HCT116 (cell line): ENCODE measurements at regions not wholly inside any gene's neighbourhood (a gene's known extent, or its start where the extent isn't known, plus 50 kb on each side); places are given as distances from the start of the nearest gene placed in this dataset.

Source experiments
- ATAC-seq: fragments of 200-7000 bp; cut with Tn5 transposase; 2 replicates; pipeline ENCODE4 v1.9.1; 2020; ENCODE audit warnings: mild to moderate bottlenecking, moderate library complexity
- BruUV-seq: library from RNA; stranded (reverse); fragments of 400-500 nt; replicated peaks from 2 replicates; lab custom pipeline; 2021; lab: Mats Ljungman, UMichigan
- CTCF ChIA-PET: fragments of 300-600 bp; sonication (Branson Sonifier 250); formaldehyde crosslinking; loops from one replicate; lab custom pipeline; 2021; ENCODE audit warnings: antibody characterized with exemption; lab: Charles Lee
- POLR2A ChIA-PET: fragments of 300-600, 350-600 bp; sonication (Branson Sonifier 250); formaldehyde crosslinking; loops from one replicate; lab custom pipeline; 2021; ENCODE audit warnings: antibody characterized with exemption; lab: Charles Lee
- RAD21 ChIA-PET, 2 experiments: fragments of 300-600 bp; sonication (Branson Sonifier 250); formaldehyde crosslinking; loops; one replicate each; lab custom pipeline; 2023; ENCODE audit warnings: low total read pairs in 2 of 2; ENCODE audit not compliant: uncharacterized antibody in 2 of 2, unreplicated experiment in 2 of 2, low non-redundant PET in 1 of 2; lab: Charles Lee
- DNase-seq: peaks from one replicate; pipeline ENCODE4 v3.0.0-alpha.2; 2010; ENCODE audit warnings: low read depth, low spot score
- H2AFZ ChIP-seq: fragments of 200-600 bp; shearing (Covaris generic), sonication (generic); 2 replicates; pipeline ENCODE4 v1.6.1; 2017; ENCODE audit warnings: low read depth, mixed run types, mixed read lengths, antibody characterized with exemption, low read length; ENCODE audit not compliant: poor library complexity, severe bottlenecking
- H3K27ac ChIP-seq: 2 replicates; pipeline ENCODE4 v1.5.1; 2012; ENCODE audit warnings: low read depth, low read length
- H3K27me3 ChIP-seq: fragments of 200-600 bp; sonication (generic); 2 replicates; pipeline ENCODE4 v1.6.1; 2016; ENCODE audit warnings: mixed run types, low read length, mixed read lengths; ENCODE audit not compliant: insufficient read depth
- H3K36me3 ChIP-seq, 2 experiments: fragments of 200-500 bp in 1 of 2; fragments of 200-600 bp in 1 of 2; sonication (Bioruptor generic) in 1 of 2; sonication (generic) in 1 of 2; 2 replicates each; pipeline versions ENCODE4 v1.5.1 to v1.6.1; 2014 to 2016; ENCODE audit warnings: low read length in 2 of 2, inconsistent platforms in 1 of 2, mixed read lengths in 1 of 2, mixed run types in 1 of 2; ENCODE audit not compliant: insufficient read depth in 2 of 2, control insufficient read depth in 1 of 2
- H3K4me1 ChIP-seq, 2 experiments: fragments of 200-600 bp in 1 of 2; sonication (generic) in 1 of 2; 2 replicates each; pipeline versions ENCODE4 v1.5.1 to v1.6.1; 2012 to 2017; ENCODE audit warnings: low read length in 2 of 2, inconsistent platforms in 1 of 2, mild to moderate bottlenecking in 1 of 2, mixed read lengths in 1 of 2, mixed run types in 1 of 2, moderate library complexity in 1 of 2; ENCODE audit not compliant: insufficient read depth in 2 of 2, control insufficient read depth in 1 of 2
- H3K4me2 ChIP-seq: fragments of 200-600 bp; sonication (generic); 2 replicates; pipeline ENCODE4 v1.6.1; 2017; ENCODE audit warnings: mixed run types, low read length, mixed read lengths
- H3K4me3 ChIP-seq, 2 experiments: fragments of 200-600 bp in 1 of 2; sonication (generic) in 1 of 2; replicated peaks in 1 of 2; 2 replicates each; pipeline ENCODE4 v1.5.1; 2011 to 2016; ENCODE audit warnings: low read length in 2 of 2, control low read depth in 1 of 2, low read depth in 1 of 2, mild to moderate bottlenecking in 1 of 2, mixed read lengths in 1 of 2, mixed run types in 1 of 2
- H3K79me2 ChIP-seq: fragments of 200-600 bp; sonication (generic); 2 replicates; pipeline ENCODE4 v1.6.1; 2017; ENCODE audit warnings: mild to moderate bottlenecking, mixed run types, low read length, moderate library complexity, mixed read lengths; ENCODE audit not compliant: insufficient read depth
- H3K9ac ChIP-seq: fragments of 200-600 bp; sonication (generic); 2 replicates; pipeline ENCODE4 v1.6.1; 2016; ENCODE audit warnings: low read length, mixed read lengths
- H3K9me2 ChIP-seq: fragments of 200-600 bp; sonication (generic), shearing (Covaris generic); 2 replicates; pipeline ENCODE4 v1.6.1; 2017; ENCODE audit warnings: mixed run types, mild to moderate bottlenecking, moderate library complexity; ENCODE audit not compliant: insufficient read depth
- H3K9me3 ChIP-seq, 2 experiments: fragments of 200-500 bp in 1 of 2; fragments of 200-600 bp in 1 of 2; sonication (Bioruptor generic) in 1 of 2; sonication (generic) in 1 of 2; 2 replicates each; pipeline ENCODE4 v1.6.1; 2014 to 2017; ENCODE audit warnings: low read length in 2 of 2, mixed read lengths in 2 of 2, inconsistent platforms in 1 of 2, low read depth in 1 of 2, mild to moderate bottlenecking in 1 of 2, mixed run types in 1 of 2, moderate library complexity in 1 of 2; ENCODE audit not compliant: control insufficient read depth in 1 of 2, insufficient read depth in 1 of 2
- H4K20me1 ChIP-seq: fragments of 200-600 bp; sonication (generic), shearing (Covaris generic); 2 replicates; pipeline ENCODE4 v1.6.1; 2017; ENCODE audit warnings: mixed run types, mild to moderate bottlenecking, moderate library complexity; ENCODE audit not compliant: insufficient read depth
- CBX3 ChIP-seq: IDR thresholded peaks from 2 replicates; pipeline ENCODE4 v1.6.1; 2012; ENCODE audit warnings: low read depth
- CEBPB ChIP-seq: IDR thresholded peaks from 2 replicates; pipeline ENCODE4 v1.6.1; 2012; ENCODE audit warnings: low read depth
- EGR1 ChIP-seq: IDR thresholded peaks from 2 replicates; pipeline ENCODE4 v1.6.1; 2012; ENCODE audit warnings: low read depth
- EZH2phosphoT487 ChIP-seq: fragments of 200-600 bp; IDR thresholded peaks from 2 replicates; pipeline ENCODE4 v1.6.1; 2018; ENCODE audit warnings: antibody characterized with exemption, borderline replicate concordance
- JUND ChIP-seq: IDR thresholded peaks from 2 replicates; pipeline ENCODE4 v1.6.1; 2012
- POLR2A ChIP-seq: IDR thresholded peaks from 2 replicates; pipeline ENCODE4 v1.7.0; 2011; ENCODE audit warnings: borderline replicate concordance; ENCODE audit not compliant: insufficient read depth, insufficient read length; ENCODE audit errors: extremely low read depth
- POLR2AphosphoS5 ChIP-seq: IDR thresholded peaks from 2 replicates; pipeline ENCODE4 v1.6.1; 2011; ENCODE audit warnings: mild to moderate bottlenecking, low read depth, low read length, moderate library complexity
- RAD21 ChIP-seq: IDR thresholded peaks from 2 replicates; pipeline ENCODE4 v1.6.1; 2012; ENCODE audit warnings: low read depth, mild to moderate bottlenecking
- SIN3A ChIP-seq: IDR thresholded peaks from 2 replicates; pipeline ENCODE4 v1.6.1; 2012; ENCODE audit warnings: low read depth
- SRF ChIP-seq: IDR thresholded peaks from 2 replicates; pipeline ENCODE4 v1.6.1; 2012; ENCODE audit warnings: low read depth
- YY1 ChIP-seq: IDR thresholded peaks from 2 replicates; pipeline ENCODE4 v1.6.1; 2011; ENCODE audit warnings: low read length, low read depth, moderate library complexity, mild to moderate bottlenecking; ENCODE audit not compliant: insufficient replicate concordance; ENCODE audit errors: extremely low read depth
- ZFX ChIP-seq: fragments of 450-650 bp; IDR thresholded peaks from 2 replicates; pipeline ENCODE4 v1.6.1; 2017
- ZNF274 ChIP-seq: fragments of 200-500 bp; sonication (Bioruptor generic); IDR thresholded peaks from 2 replicates; pipeline ENCODE4 v1.6.1; 2014; ENCODE audit warnings: mild to moderate bottlenecking, low read depth, low read length, inconsistent platforms
- intact Hi-C: fragments of 100-400 bp; cut with micrococcal nuclease; formaldehyde crosslinking; loops from 2 replicates; pipeline ENCODE4 v1.10.0; 2022
- TF ChIP-seq, protein P1 (sequence below): IDR thresholded peaks from 2 replicates; pipeline ENCODE4 v1.6.1; 2012; ENCODE audit warnings: low read depth
- TF ChIP-seq, protein P2 (sequence below): IDR thresholded peaks from 2 replicates; pipeline ENCODE4 v1.6.1; 2012
- TF ChIP-seq, protein P3 (sequence below): IDR thresholded peaks from 2 replicates; pipeline ENCODE4 v1.6.1; 2011; ENCODE audit warnings: mild to moderate bottlenecking, low read length, moderate library complexity; ENCODE audit not compliant: insufficient replicate concordance; ENCODE audit errors: extremely low read depth
- TF ChIP-seq, protein P4 (sequence below): IDR thresholded peaks from 2 replicates; pipeline ENCODE4 v1.6.1; 2012

DNA sequence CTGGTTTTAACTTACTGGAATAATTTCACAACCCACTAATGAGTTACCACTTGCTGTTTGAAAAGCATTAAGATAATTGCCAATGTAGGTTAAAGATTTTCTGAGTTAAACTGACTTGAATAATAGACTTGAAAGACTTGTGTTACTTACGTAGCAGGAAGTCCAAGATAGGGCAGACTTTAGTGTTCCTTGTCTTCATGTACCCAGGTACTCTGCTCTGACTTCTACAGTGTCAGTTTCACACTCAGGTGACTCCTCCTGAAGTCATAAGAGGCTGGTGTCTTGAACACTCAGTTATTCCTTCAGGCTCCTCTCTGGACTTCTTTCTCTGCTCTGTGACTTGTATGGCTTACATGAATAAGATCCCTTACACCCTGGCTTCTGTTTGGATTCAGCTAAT, 76.3 kb upstream of the SGK1 start:
- Histone ChIP-seq H3K9me2 (no peaks in the 10 kb centered on the region), H4K20me1 (no peaks in the 10 kb centered on the region), H3K4me1 (no peaks in the 10 kb centered on the region; a peak in 1 of 4 replicates), H2AFZ (no peak overlapping the region), H3K9me3 (no peaks in the 10 kb centered on the region), H3K27ac (no peak overlapping the region), H3K79me2 (no peaks in the 10 kb centered on the region), H3K27me3 (no peaks in the 10 kb centered on the region), H3K9ac (no peak overlapping the region), H3K36me3 (no peaks in the 10 kb centered on the region), H3K4me3 (no peak overlapping the region), H3K4me2 (no peak overlapping the region)
- ChIA-PET POLR2A (no interaction called here), RAD21 (no interaction called here), CTCF (no interaction called here)
- no TSS peak for BruUV-seq
- intact Hi-C loops, result no loop called here
- no peak for DNase-seq
- ATAC-seq, result no peak
- TF ChIP-seq POLR2AphosphoS5 (no peak), EZH2phosphoT487 (no peak), POLR2A (no peak), CBX3 (no peak), ZFX (no peak), JUND (no peak)

DNA sequence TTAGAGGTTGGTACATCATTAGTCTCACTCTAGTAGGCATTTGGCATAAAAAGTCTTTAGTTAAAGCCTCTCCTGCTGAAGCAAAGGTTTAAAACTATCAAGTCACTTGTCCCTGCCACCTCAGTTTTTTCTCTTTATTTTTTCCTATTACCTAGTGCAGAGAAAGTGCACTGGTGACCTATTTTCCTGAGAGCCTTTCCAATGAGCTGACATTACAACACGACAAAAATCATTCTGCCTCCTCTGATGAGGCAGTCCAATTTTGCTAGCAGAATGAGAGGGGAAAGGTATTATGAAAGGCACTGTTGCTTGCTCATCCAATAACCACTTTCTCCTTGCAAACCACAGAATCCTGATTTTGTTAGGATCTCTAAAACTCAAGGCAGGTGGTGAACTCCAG, 73.3 kb upstream of the SGK1 start:
- intact Hi-C loops, result no loop called here
- Histone ChIP-seq H3K4me3 (no peak overlapping the region), H3K27me3 (no peaks in the 10 kb centered on the region), H3K9me3 (no peaks in the 10 kb centered on the region), H4K20me1 (no peaks in the 10 kb centered on the region), H3K36me3 (no peaks in the 10 kb centered on the region), H3K4me1 (no peaks in the 10 kb centered on the region; a peak in 1 of 4 replicates), H3K9ac (no peak overlapping the region), H3K9me2 (no peaks in the 10 kb centered on the region), H3K4me2 (no peak overlapping the region), H3K27ac (no peak overlapping the region), H3K79me2 (no peaks in the 10 kb centered on the region), H2AFZ (no peak overlapping the region)
- ChIA-PET RAD21 (no interaction called here), CTCF (no interaction called here), POLR2A (no interaction called here)
- DNase-seq (no peak), ATAC-seq (no peak)
- BruUV-seq, result no TSS peak
- no peak for TF ChIP-seq EZH2phosphoT487
- no peak for TF ChIP-seq ZFX
- no peak for TF ChIP-seq CEBPB
- TF ChIP-seq, protein P1, sequence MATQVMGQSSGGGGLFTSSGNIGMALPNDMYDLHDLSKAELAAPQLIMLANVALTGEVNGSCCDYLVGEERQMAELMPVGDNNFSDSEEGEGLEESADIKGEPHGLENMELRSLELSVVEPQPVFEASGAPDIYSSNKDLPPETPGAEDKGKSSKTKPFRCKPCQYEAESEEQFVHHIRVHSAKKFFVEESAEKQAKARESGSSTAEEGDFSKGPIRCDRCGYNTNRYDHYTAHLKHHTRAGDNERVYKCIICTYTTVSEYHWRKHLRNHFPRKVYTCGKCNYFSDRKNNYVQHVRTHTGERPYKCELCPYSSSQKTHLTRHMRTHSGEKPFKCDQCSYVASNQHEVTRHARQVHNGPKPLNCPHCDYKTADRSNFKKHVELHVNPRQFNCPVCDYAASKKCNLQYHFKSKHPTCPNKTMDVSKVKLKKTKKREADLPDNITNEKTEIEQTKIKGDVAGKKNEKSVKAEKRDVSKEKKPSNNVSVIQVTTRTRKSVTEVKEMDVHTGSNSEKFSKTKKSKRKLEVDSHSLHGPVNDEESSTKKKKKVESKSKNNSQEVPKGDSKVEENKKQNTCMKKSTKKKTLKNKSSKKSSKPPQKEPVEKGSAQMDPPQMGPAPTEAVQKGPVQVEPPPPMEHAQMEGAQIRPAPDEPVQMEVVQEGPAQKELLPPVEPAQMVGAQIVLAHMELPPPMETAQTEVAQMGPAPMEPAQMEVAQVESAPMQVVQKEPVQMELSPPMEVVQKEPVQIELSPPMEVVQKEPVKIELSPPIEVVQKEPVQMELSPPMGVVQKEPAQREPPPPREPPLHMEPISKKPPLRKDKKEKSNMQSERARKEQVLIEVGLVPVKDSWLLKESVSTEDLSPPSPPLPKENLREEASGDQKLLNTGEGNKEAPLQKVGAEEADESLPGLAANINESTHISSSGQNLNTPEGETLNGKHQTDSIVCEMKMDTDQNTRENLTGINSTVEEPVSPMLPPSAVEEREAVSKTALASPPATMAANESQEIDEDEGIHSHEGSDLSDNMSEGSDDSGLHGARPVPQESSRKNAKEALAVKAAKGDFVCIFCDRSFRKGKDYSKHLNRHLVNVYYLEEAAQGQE, result no peak
- no peak for TF ChIP-seq SRF
- TF ChIP-seq, protein P2, sequence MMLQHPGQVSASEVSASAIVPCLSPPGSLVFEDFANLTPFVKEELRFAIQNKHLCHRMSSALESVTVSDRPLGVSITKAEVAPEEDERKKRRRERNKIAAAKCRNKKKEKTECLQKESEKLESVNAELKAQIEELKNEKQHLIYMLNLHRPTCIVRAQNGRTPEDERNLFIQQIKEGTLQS, result no peak
- TF ChIP-seq, protein P3, sequence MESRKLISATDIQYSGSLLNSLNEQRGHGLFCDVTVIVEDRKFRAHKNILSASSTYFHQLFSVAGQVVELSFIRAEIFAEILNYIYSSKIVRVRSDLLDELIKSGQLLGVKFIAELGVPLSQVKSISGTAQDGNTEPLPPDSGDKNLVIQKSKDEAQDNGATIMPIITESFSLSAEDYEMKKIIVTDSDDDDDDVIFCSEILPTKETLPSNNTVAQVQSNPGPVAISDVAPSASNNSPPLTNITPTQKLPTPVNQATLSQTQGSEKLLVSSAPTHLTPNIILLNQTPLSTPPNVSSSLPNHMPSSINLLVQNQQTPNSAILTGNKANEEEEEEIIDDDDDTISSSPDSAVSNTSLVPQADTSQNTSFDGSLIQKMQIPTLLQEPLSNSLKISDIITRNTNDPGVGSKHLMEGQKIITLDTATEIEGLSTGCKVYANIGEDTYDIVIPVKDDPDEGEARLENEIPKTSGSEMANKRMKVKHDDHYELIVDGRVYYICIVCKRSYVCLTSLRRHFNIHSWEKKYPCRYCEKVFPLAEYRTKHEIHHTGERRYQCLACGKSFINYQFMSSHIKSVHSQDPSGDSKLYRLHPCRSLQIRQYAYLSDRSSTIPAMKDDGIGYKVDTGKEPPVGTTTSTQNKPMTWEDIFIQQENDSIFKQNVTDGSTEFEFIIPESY, result no peak
- TF ChIP-seq SIN3A, result no peak
- TF ChIP-seq, protein P4, sequence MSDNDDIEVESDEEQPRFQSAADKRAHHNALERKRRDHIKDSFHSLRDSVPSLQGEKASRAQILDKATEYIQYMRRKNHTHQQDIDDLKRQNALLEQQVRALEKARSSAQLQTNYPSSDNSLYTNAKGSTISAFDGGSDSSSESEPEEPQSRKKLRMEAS, result no peak
- TF ChIP-seq POLR2AphosphoS5, result no peak
- no peak for TF ChIP-seq ZNF274
- no peak for TF ChIP-seq EGR1
- TF ChIP-seq RAD21, result no peak
- no peak for TF ChIP-seq YY1
